SW480 (cell line): ENCODE measurements at regions not wholly inside any gene's neighbourhood (a gene's known extent, or its start where the extent isn't known, plus 50 kb on each side); places are given as distances from the start of the nearest gene placed in this dataset.

Source experiments
- DNase-seq: peaks from one replicate; pipeline ENCODE4 v3.0.0-alpha.2; 2016; ENCODE audit warnings: low spot score

DNA sequence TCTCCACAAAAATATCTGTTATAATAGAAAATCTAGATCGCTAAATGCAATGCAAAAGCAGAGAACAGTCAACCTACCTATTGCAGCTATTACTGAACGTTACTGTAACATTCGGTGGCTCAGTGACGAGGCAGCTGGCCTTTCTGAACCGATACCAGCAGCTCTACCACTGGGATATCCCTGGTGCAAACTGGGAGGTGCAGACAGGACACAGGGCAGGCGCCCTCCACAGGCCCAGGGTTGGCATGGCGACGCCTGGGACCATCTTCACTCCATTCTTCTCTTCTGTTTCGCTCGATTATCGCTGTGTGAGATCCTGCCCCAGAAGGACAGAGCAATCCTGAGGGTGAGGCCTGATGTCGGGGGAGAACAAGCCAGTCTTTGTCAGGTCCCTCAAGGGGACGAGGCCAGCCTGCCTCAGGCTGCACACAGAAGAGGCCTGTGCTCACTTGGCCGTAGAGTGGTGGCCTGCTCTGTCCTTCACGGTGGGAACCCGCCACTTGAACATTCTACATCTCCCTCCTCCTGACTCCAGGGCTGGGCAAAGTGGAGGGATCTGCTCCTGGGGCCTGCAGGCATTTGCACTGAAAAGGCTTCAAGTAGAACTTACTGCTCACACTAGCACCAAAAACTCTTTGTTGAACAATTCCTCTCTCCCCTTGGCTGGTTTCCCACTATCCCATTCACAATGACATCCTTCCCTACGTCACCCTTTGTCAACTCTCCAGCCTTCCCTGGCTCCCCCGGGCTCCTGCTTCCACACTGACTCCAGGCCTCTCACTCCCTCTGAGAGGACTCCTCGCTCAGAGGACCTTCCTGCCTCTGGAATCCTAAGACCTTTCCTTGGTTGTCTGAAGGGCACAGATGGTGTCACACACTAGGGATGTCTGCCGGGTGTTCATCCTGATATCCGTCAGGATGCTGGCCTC lies 49.7 kb downstream of the CYRIA start:
- no peak for DNase-seq

- DNase-seq, result no peak
Measured at GRCh38 chr2:16615246-16615645, 50.4 kb downstream of the CYRIA start.

DNA sequence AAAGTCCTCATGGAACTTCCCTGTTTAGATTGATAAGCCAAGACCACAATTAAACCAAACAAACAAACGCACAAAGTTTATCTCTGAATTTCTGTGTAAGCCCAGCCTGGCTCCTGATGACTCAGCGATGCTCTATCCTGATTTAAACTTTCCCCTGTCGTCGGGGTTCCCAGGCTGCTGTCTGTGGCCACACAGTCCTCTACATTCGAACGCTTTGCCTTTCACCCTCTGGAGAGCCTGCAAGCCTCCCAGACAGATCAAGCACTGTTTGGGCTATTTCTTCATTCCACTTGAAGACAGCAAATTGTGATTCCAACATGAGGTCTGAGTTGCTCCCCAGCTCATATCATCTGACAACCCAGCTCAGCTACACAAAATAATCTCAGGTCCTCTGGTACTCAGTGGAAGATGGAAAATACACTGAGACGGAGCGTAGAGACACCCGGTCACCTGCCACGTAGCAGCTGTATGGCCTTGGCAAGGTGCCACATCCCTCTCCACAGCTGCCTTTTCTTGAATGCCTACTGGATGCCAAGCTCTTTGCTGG lies 51.2 kb downstream of the CYRIA start:
- no peak for DNase-seq

DNA sequence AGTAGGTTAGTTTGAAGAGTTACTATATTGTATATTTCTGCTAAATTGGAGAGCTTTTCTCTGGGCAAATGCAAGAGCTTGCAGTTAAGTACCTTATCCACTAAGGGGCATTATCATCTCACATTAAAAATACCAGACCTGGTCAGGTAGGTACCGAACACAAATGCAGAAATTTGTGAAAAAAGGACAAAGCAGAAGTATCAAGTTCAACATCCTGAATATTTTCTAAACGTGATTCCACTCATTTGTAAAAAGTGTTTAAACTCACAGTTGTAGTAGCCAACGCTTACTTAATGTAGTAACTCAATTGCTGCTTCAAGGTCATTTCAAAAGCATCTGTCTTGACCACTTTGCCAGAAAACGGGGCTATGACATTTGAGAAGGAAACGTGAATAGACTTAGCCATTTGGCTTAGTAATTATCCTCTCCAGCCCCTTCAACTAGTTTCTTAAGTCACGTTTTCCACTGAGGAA lies 52.1 kb downstream of the CYRIA start:
- DNase-seq, result peak; percentile 54

DNA sequence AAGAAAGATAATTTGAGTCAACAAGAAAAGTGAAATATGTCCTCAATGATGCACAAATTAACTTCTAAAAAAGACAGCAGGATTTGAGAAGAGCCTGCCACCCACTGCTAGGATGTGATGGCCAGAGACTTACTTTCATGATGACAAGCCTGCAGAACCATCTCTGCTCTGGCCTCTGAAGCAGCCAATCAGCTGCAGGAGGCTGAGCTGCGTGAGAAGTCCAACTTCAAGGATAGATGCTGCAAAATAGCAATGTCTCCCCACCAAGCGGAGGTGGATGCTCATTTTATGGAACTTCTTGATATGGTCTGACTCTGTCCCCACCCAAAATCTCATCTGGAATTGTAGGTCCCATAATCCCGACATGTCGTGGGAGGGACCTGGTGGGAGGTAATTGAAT lies 53.1 kb downstream of the CYRIA start:
- no peak for DNase-seq

- DNase-seq, result no peak
Measured at GRCh38 chr2:16609786-16610185, 55.8 kb downstream of the CYRIA start.

DNA sequence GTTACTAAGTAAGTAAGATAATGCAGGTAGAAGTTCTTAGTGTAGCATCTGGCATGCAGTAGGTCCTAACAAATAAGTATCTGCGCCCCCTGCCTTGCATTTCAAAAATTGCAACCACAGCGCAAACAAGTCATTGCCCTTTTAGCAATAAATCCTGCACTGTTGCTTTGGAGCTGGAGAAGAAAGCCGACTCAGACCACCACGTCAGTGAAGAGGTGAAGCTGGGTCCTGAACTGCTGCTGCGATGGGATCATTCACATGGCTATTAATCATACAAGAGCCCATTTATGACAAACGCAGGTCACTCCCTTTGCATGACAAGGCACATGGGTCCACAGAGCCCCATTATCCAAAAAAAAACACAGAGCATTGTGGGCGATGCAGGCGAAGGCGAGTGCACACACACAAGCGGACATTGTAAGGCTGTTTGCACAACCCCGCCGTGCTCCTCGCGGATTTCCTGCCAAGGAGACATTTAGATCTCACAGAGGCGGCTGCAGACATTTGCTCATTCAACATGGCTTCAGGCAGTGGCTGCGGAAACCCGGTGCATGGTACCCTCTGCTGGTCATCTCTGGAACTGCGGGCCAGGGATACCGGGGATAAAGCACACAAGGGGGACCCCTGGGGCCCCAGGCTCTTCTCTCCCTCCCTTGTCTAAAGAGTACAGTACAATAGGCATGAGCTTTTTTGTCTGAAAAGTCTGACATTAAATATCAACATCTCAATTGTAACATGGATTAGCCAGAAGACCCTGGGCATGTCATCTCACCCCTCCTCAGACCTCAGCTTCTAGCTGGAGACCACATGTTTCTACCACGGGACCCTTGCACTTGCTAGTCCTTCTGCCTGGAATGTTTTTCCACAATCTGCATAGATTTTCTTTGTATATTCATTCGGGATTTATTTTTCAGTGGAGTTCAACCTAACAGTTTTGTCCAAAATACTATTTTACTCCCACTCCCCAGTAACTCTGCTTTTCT lies 56.7 kb downstream of the CYRIA start:
- DNase-seq, result peak; percentile 82

DNA sequence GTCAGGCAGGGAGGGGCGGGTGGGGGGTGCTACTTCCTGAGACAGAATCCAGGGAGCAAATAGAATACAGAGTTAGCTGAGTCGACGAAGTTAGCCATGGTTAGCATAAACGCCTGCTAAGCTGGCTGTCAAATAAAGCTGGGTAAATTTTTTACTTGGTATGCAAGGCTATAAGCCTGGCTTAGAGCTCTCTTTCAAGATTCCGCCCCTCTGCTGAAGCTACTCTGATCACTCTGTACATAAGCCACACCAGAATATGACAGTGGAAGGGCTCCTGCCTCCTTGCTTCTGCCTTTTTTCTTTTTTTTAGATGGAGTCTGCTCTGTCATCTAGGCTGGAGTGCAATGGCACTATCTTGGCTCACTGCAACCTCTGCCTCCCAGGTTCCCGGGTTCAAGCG lies 58.3 kb downstream of the CYRIA start:
- no peak for DNase-seq

DNA sequence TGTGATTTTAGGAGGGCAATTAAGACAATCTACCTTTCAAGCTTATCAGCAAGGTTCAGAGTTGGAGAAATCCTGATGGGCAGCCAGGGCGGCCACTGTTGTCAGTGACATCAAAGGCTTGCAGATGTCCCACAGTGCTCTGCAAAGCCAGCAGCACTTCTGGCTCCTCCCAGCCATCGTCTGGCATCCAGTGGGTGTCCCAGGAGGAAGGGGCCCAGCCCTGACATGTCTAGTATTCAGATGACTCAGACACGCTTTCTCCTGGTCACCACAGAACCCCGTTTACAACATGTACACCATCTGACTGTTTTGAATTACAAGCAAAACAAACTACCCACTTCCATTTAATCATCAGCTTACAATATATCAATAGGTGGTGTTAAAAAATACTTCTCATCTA lies 61.4 kb downstream of the CYRIA start:
- peak; percentile 85 for DNase-seq

DNA sequence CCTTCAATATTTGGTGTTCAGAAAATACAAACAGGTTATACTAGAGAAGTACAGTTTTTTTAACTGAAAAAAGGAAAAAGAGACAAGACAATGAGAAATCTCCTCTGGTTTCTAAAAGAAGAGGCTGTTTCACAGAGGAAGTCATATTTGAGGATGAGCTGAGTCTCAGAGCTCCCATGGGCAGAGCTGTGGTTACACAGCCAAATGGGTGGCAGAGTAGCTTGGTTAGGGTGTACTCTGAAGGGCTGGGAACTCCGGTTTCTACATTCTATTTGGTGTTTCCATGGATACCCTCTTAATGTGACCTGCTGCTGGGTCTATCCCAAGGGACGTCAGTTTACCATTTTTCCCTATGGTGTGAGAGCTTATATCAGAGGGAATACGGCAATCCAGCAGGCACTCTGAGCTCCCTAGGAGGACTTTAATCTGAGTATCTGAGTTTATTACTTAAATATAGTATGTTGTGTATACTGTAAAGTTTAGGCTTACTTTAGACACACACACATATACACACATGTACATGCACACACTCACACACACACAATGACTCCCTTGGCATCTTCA lies 74.2 kb downstream of the CYRIA start:
- no peak for DNase-seq

DNA sequence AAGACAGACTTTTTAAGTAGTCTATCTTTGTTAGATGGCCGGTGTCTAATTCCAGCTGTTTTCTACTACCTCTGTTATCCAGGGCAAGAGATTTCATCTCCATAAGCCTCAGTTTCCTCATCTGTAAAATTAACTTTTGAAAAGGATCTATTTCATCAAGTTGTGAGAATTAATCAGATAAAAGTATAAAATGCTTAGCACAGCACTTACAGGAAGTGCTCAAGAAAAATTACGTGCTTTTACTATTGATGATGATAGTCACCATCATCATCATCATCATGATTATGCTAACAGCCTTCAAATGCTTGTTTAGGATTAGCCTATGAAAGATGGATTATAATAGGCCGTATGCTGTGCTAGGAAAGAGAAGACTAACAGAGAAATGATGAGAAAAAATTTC lies 76.2 kb downstream of the CYRIA start:
- DNase-seq, result no peak

- DNase-seq, result no peak
Measured at GRCh38 chr2:16588565-16588964, 77.1 kb downstream of the CYRIA start.

DNA sequence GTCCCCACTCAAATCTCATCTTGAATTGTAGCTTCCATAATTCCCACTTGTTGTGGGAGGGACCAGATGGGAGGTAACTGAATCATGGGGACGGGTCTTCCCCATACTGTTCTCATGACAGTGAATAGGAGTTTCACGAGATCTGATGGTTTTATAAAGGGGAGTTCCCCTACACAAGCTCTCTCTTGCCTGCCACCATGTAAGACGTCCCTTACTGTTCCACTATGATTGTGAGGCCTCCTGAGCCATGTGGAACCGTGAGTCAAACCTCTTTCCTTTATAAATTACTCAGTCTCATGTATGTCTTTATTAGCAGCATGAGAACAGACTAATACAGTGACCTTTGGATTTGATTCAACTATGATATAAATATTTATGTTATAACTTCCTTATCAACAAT lies 78.0 kb downstream of the CYRIA start:
- no peak for DNase-seq

DNA sequence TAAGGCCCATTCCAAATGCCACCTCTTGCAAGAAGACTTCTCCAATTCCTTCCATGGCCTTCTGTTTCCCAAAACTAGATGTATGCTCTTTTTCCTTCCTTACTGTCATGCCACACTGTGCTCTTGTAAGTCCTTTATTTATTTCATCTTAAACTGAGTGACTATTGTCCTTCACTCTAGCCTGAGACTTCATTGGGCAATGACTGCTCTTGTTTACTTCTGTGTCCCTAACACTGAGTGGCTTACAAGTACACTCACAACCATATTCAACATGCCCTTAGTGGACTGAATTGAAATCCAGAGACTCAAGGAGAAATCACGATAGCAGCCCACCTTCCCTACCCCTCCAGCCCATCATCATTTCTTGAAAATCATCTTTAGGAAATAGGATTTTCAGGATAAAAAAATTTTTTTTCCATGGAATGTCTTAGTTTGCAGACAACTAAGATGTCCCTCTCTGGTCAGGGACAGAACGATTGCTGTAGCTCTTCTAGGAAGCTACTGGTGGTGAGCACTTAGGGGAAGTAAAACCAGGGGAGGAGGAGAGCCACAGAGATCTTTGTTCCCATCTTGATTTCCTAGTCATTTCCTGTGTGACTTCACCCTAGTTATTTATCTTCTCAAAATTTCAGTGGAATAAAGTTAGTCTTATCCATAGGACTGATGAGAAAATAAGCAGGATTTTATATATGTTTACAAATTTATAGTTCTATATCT lies 80.7 kb downstream of the CYRIA start:
- no peak for DNase-seq

DNA sequence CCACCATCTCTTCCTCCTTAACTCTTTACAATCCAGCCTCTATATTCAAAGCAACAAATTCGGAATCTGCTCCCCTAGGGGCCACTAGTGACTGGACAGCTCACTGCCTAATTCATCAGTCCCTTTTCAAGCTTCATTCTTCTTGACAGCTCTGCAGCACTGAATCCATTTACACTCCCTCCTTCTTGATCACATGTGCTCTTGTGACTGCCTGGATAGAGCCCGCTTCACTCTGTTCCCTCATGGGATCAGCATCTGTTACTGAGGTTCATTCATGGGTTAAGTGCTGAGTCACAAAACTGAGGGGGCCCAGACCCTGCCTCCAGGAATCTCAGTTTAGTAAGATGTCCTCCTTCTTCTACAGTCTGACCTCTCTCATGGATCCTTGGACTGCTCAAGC lies 81.5 kb downstream of the CYRIA start:
- no peak for DNase-seq

- no peak for DNase-seq
Measured at GRCh38 chr2:16581241-16581640, 84.4 kb downstream of the CYRIA start.

- no peak for DNase-seq
Measured at GRCh38 chr2:16578081-16578480, 87.6 kb downstream of the CYRIA start.

DNA sequence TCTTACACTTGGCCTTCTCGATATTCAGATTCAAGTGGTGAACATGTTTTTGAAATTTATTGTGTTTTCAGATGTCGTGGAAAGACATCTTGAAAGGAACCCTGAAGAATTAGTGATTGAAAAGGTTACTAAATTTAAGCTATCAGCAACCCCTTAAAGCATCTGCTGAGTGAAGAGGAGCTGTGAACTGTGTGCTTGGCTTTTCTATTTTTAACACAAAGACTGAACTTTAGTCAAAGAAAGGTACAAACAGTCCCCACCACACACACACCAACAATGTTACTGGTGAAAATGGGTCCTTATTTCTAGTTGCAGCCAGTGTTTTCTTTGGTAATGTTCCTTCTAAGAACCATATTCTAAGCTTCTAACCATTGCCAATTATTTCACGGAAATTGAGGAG lies 95.1 kb downstream of the CYRIA start:
- no peak for DNase-seq

GRCh38 chr2:16568998-16569784 lies 96.4 kb downstream of the CYRIA start:
- DNase-seq, result peak; percentile 11

GRCh38 chr2:16566701-16567100 lies 98.9 kb downstream of the CYRIA start:
- no peak for DNase-seq

GRCh38 chr2:16565481-16565880 lies 100.2 kb downstream of the CYRIA start:
- DNase-seq, result no peak
